ENCODE measurements at regions not wholly inside any gene's neighbourhood (a gene's known extent, or its start where the extent isn't known, plus 50 kb on each side); places are given as distances from the start of the nearest gene placed in this dataset.

- no peak overlapping the region for H3K18ac ChIP-seq (ENCODE audit: low read depth, low read length)
- no peak overlapping the region for H3K14ac ChIP-seq (replicated peaks; ENCODE audit: low read depth, low read length)
- peaks cover 3% of the 10 kb centered on the region; the same call in 1 of the 2 replicates for H3K27me3 ChIP-seq (ENCODE audit: control insufficient read depth, insufficient read depth, low read length)
- no peak overlapping the region for H3K23ac ChIP-seq (ENCODE audit: low read depth, low read length)
- H3K4me1 ChIP-seq (ENCODE audit: control insufficient read depth, insufficient read depth, low read length), result peaks cover 2% of the 10 kb centered on the region; the same call in 1 of the 2 replicates
- ChIA-PET CTCF (interaction anchor here (1.1 kb wide), 1 partner anchor 14 kb away, joined by 3 read pairs; no protein-coding TSS in a partner anchor), POLR2A (ENCODE audit: unreplicated experiment) (no interaction called here)
- H4K5ac ChIP-seq (ENCODE audit: low read depth, low read length), result no peak overlapping the region
- H4K8ac ChIP-seq (ENCODE audit: low read depth in 2 of 2, low read length in 2 of 2), result no peak overlapping the region
- no peak overlapping the region for H3K56ac ChIP-seq (ENCODE audit: extremely low read depth, insufficient read depth, low read length)
- no peak overlapping the region for H2BK15ac ChIP-seq (ENCODE audit: low read depth, low read length)
- no peak overlapping the region for H2BK20ac ChIP-seq (ENCODE audit: low read depth, low read length)
- H2AK9ac ChIP-seq (replicated peaks; ENCODE audit: low read depth, low read length, poor library complexity), result no peak overlapping the region
- H2AK5ac ChIP-seq (ENCODE audit: low read depth, low read length), result no peak overlapping the region
- no peaks in the 10 kb centered on the region for H3K9me1 ChIP-seq (ENCODE audit: insufficient read depth, low read length)
- H2AFZ ChIP-seq (replicated peaks; ENCODE audit: low read length, poor library complexity), result no peak overlapping the region
- no peak overlapping the region for H3K4me2 ChIP-seq (ENCODE audit: low read depth, low read length)
- H2BK5ac ChIP-seq (ENCODE audit: low read depth, low read length, poor library complexity, severe bottlenecking), result no peak overlapping the region
- TF ChIP-seq NFE2L2 (IDR thresholded peaks at IDR 0.05; ENCODE audit: low read depth, low read length) (no peak), CHD1 (IDR thresholded peaks at IDR 0.05; ENCODE audit: low read depth, low read length) (no peak), SMC3 (IDR thresholded peaks at IDR 0.05; ENCODE audit: low read depth, low read length) (no peak), FOS (IDR thresholded peaks at IDR 0.05; ENCODE audit: low read depth, low read length) (no peak), MXI1 (IDR thresholded peaks at IDR 0.05; ENCODE audit: borderline replicate concordance, low read depth, low read length) (no peak), POLR2A (IDR thresholded peaks at IDR 0.05; ENCODE audit: low read depth, low read length) (no peak), RCOR1 (IDR thresholded peaks at IDR 0.05; ENCODE audit: insufficient replicate concordance, low read length) (no peak), USF2 (IDR thresholded peaks at IDR 0.05; ENCODE audit: low read depth, low read length) (no peak), MAZ (IDR thresholded peaks at IDR 0.05; ENCODE audit: borderline replicate concordance, low read depth, low read length) (no peak), BHLHE40 (IDR thresholded peaks at IDR 0.05; ENCODE audit: low read depth, low read length) (no peak)
- no peaks in the 10 kb centered on the region for H3K36me3 ChIP-seq (ENCODE audit: control insufficient read depth, insufficient read depth, low read length)
- no TSS peak for BruUV-seq (replicated peaks)
- dilution Hi-C loops (cut with HindIII; ENCODE audit: low sequenced_read_pairs, unreplicated experiment) (no loop called here), in situ Hi-C loops (cut with MboI; ENCODE audit: low sequenced_read_pairs) (no loop called here), intact Hi-C loops (cut with micrococcal nuclease) (no loop called here)
- H2BK120ac ChIP-seq (ENCODE audit: low read depth, low read length), result no peak overlapping the region
- DNase-seq, result peak; percentile 4
- no peak overlapping the region for H4K91ac ChIP-seq (ENCODE audit: insufficient read depth, low read depth, low read length)
- ATAC-seq (ENCODE audit: low read depth), result peak; percentile 27
- H3K27ac ChIP-seq (ENCODE audit: insufficient read depth, low read length), result no peak overlapping the region
- H4K20me1 ChIP-seq (ENCODE audit: insufficient read depth, low read length), result no peaks in the 10 kb centered on the region
- no peaks in the 10 kb centered on the region for H3K79me1 ChIP-seq (ENCODE audit: low read depth in 1 of 2, low read length in 2 of 2)
- H3K4me3 ChIP-seq (ENCODE audit: insufficient read depth, low read depth, low read length), result no peak overlapping the region
- no peaks in the 10 kb centered on the region for H3K9me3 ChIP-seq (ENCODE audit: control insufficient read depth, insufficient read depth, low read length)
- no peak overlapping the region for H3K9ac ChIP-seq (ENCODE audit: low read depth, low read length)
- no peak overlapping the region for H3K4ac ChIP-seq (ENCODE audit: low read depth, low read length)
Measured at GRCh38 chr4:38371391-38371851, 292.6 kb upstream of the KLF3 start.

Data from IMR-90 (cell line).